ENCODE measurements at regions not wholly inside any gene's neighbourhood (a gene's known extent, or its start where the extent isn't known, plus 50 kb on each side); places are given as distances from the start of the nearest gene placed in this dataset.

DNA sequence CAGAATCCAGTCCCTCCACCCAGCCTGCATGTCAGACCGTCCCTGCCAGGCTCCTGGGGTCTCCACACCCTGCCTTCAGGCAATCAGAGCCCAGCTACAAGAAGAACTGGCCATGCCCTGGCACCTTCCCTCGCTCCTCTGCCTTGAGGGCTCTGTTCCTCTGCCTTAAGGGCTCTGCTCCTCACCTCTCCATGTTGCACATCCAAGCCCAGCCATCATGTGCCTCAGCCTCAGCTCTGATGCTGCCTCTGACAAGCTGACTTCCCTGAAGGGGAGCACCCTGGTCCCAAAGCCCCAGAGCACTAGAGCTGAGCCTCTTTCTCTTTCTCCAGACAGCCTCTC lies 50.3 kb upstream of the ANTXRL start:
- TF ChIP-seq, protein P1, sequence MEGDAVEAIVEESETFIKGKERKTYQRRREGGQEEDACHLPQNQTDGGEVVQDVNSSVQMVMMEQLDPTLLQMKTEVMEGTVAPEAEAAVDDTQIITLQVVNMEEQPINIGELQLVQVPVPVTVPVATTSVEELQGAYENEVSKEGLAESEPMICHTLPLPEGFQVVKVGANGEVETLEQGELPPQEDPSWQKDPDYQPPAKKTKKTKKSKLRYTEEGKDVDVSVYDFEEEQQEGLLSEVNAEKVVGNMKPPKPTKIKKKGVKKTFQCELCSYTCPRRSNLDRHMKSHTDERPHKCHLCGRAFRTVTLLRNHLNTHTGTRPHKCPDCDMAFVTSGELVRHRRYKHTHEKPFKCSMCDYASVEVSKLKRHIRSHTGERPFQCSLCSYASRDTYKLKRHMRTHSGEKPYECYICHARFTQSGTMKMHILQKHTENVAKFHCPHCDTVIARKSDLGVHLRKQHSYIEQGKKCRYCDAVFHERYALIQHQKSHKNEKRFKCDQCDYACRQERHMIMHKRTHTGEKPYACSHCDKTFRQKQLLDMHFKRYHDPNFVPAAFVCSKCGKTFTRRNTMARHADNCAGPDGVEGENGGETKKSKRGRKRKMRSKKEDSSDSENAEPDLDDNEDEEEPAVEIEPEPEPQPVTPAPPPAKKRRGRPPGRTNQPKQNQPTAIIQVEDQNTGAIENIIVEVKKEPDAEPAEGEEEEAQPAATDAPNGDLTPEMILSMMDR (conservative IDR thresholded peaks at IDR 0.05; ENCODE audit: low read depth, low read length), result no peak
- TF ChIP-seq EZH2 (IDR thresholded peaks at IDR 0.05; ENCODE audit: borderline replicate concordance, low read depth, low read length, poor library complexity, severe bottlenecking), result no peak

Measured in A673 (cell line).